KMS-11 (cell line): ENCODE measurements at regions not wholly inside any gene's neighbourhood (a gene's known extent, or its start where the extent isn't known, plus 50 kb on each side); places are given as distances from the start of the nearest gene placed in this dataset.

Source experiments
- H2AFZ ChIP-seq: fragments of 200-600 bp; sonication (generic); 2 replicates; pipeline ENCODE4 v1.6.1; 2016; ENCODE audit warnings: antibody characterized with exemption, mixed run types, low read depth
- H3K27ac ChIP-seq: fragments of 200-600 bp; sonication (generic); 2 replicates; pipeline ENCODE4 v1.6.1; 2016; ENCODE audit warnings: mild to moderate bottlenecking, mixed run types
- H3K27me3 ChIP-seq: fragments of 200-600 bp; sonication (generic); 2 replicates; pipeline ENCODE4 v1.6.1; 2017; ENCODE audit warnings: mild to moderate bottlenecking, low read depth, mixed run types, moderate library complexity; ENCODE audit not compliant: insufficient read depth
- H3K36me3 ChIP-seq: fragments of 200-600 bp; sonication (generic); 2 replicates; pipeline ENCODE4 v1.6.1; 2017; ENCODE audit warnings: mild to moderate bottlenecking, mixed run types; ENCODE audit not compliant: insufficient read depth
- H3K4me1 ChIP-seq: fragments of 200-600 bp; sonication (generic); 2 replicates; pipeline ENCODE4 v1.6.1; 2016; ENCODE audit warnings: mild to moderate bottlenecking, low read depth, mixed run types; ENCODE audit not compliant: poor library complexity, severe bottlenecking
- H3K4me2 ChIP-seq: fragments of 200-600 bp; sonication (generic); 2 replicates; pipeline ENCODE4 v1.7.0; 2016; ENCODE audit warnings: mild to moderate bottlenecking, mixed run types
- H3K4me3 ChIP-seq: fragments of 200-600 bp; sonication (generic); IDR thresholded peaks from 2 replicates; pipeline ENCODE4 v1.6.1; 2017; ENCODE audit warnings: low read depth, low read length, mixed read lengths; ENCODE audit not compliant: insufficient read depth
- H3K79me2 ChIP-seq: fragments of 200-600 bp; sonication (generic); 2 replicates; pipeline ENCODE4 v1.6.1; 2016; ENCODE audit warnings: low read depth, mixed run types; ENCODE audit not compliant: insufficient read depth
- H3K9ac ChIP-seq: fragments of 200-600 bp; sonication (generic); 2 replicates; pipeline ENCODE4 v1.6.1; 2016; ENCODE audit warnings: mild to moderate bottlenecking, mixed run types
- H4K20me1 ChIP-seq: fragments of 200-600 bp; sonication (generic); 2 replicates; pipeline ENCODE4 v1.6.1; 2016; ENCODE audit warnings: mild to moderate bottlenecking, mixed run types; ENCODE audit not compliant: insufficient read depth
- CTCF ChIP-seq: fragments of 200-600 bp; sonication (generic); conservative IDR thresholded peaks from 2 replicates; pipeline ENCODE4 v1.6.1; 2017; ENCODE audit warnings: low read depth, mild to moderate bottlenecking, antibody characterized with exemption, low read length, moderate library complexity, mixed read lengths

GRCh38 chr13:88948501-88948900 is 1277.3 kb downstream of the SLITRK5 start:
- Histone ChIP-seq H3K27me3 (no peaks in the 10 kb centered on the region), H3K4me1 (no peaks in the 10 kb centered on the region), H3K9ac (no peak overlapping the region), H4K20me1 (no peaks in the 10 kb centered on the region), H3K36me3 (no peaks in the 10 kb centered on the region), H3K4me2 (no peak overlapping the region), H3K79me2 (no peaks in the 10 kb centered on the region), H3K27ac (no peak overlapping the region), H2AFZ (no peak overlapping the region), H3K4me3 (no peak overlapping the region)
- no peak for TF ChIP-seq CTCF

DNA sequence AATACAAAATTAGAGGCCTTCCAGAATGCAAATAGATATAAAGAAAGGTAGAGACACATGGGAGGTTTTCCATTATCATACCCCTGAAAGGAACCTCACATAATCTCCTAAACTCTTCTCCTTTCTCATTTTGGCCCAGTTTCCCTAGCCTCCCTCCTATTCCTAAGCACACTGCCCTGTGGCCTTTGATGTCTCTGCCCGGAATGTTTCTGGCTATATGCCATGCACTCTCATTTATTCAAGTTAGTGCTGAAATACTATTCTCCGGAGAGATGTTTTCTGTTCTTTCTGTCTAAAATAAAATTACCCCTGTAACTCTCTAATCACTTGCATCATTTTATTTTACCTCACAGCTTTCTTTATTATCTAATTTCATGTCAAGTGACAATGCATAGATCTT is 1287.7 kb downstream of the SLITRK5 start:
- H2AFZ ChIP-seq = no peak overlapping the region
- H3K27ac ChIP-seq = no peak overlapping the region

DNA sequence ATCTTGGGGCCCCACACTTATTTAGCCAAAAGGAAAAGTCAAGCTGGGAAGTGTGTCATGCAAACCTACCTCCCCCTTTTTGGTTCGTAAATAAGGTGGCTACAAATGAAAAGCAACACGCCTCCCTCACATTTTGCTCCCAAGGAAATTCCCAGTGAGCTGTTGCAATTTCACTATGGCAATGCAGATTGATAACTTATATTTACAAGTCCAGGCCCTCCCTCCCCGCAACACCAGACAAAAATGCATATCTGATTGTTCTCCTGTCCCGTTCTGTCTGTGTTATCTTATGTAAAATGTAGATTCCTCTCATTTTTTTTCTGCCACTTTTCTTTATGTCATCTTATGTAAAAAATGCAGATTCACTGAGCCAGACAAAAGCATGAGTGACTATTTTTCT is 1305.3 kb downstream of the SLITRK5 start:
- Histone ChIP-seq H2AFZ (no peak overlapping the region), H3K4me3 (no peak overlapping the region), H4K20me1 (no peaks in the 10 kb centered on the region), H3K4me1 (no peaks in the 10 kb centered on the region), H3K27me3 (no peaks in the 10 kb centered on the region), H3K79me2 (no peaks in the 10 kb centered on the region), H3K27ac (no peak overlapping the region), H3K9ac (no peak overlapping the region), H3K4me2 (no peak overlapping the region), H3K36me3 (no peaks in the 10 kb centered on the region)
- no peak for TF ChIP-seq CTCF

More for the DNA sequence above, 1287.7 kb downstream of the SLITRK5 start:
- TF ChIP-seq CTCF = no peak
- no peaks in the 10 kb centered on the region for H3K36me3 ChIP-seq
- H3K9ac ChIP-seq = no peak overlapping the region
- H3K4me2 ChIP-seq = no peak overlapping the region
- no peak overlapping the region for H3K4me3 ChIP-seq
- no peaks in the 10 kb centered on the region for H3K79me2 ChIP-seq
- no peaks in the 10 kb centered on the region for H3K27me3 ChIP-seq
- H3K4me1 ChIP-seq = no peaks in the 10 kb centered on the region
- H4K20me1 ChIP-seq = no peaks in the 10 kb centered on the region

DNA sequence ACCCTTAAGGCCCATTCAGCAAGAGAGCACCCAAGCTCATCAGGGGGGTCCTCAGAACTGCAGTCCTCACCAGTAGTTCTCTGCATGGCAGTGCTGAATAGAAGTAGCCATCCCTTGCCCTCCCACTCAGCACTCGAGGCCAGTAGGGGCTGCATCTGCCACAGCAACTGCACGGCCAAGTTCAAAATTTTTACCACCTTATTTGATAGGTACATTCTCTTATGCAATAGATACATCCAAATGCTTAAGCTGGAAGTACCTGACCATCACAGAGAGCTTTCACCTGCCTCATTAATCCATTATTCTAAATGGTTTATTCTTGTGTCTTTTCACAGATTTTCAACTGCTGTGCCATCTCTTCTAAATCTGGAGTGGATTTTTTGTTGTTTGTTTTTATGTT is 1307.4 kb downstream of the SLITRK5 start:
- H4K20me1 ChIP-seq = no peaks in the 10 kb centered on the region
- no peak overlapping the region for H3K9ac ChIP-seq
- H3K79me2 ChIP-seq = no peaks in the 10 kb centered on the region
- no peaks in the 10 kb centered on the region for H3K36me3 ChIP-seq
- no peak overlapping the region for H3K4me3 ChIP-seq
- H3K4me2 ChIP-seq = no peak overlapping the region
- no peak overlapping the region for H3K27ac ChIP-seq
- H3K27me3 ChIP-seq = no peaks in the 10 kb centered on the region
- TF ChIP-seq CTCF = no peak
- H2AFZ ChIP-seq = no peak overlapping the region
- H3K4me1 ChIP-seq = no peaks in the 10 kb centered on the region
